ENCODE measurements at regions not wholly inside any gene's neighbourhood (a gene's known extent, or its start where the extent isn't known, plus 50 kb on each side); places are given as distances from the start of the nearest gene placed in this dataset.

DNA sequence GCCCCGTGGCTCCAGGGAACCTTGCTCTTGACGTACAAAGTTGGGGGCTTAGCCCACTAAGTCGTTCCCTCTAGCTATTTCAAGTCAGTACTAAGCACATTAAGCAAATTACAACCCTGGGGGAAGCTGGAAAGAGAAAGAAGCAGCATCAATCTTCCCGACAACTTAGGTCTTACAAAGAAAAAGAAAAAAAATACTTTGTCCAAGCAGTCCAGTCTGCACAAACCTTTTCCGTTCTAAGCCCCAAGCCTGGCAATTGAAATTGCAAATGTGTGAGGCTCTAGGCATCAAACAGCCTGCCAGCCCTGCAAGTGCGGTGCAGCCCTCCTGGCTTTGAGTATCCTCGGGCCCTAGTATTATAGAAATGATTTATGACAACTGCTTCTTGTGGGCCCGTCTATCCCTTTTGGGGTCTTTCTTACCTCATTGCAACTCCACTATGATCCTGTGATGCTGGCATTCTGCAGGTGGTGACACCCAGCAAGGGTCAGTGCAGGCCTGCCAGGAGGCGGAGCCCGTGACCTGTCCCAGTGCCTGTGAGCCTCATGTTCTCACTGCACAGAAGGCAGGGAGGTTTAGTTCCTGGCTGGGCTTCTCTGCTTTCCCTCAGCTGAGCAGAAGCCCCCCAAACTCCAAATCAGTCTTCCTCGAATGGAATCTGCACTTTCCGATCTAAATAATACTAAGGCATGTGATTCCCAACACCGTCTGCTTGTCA, 232.3 kb upstream of the IRX2 start:
- TF ChIP-seq POLR2AphosphoS5 (IDR thresholded peaks at IDR 0.05), result no peak
- TF ChIP-seq POLR2A (IDR thresholded peaks at IDR 0.05), result no peak
- TF ChIP-seq, protein P1, sequence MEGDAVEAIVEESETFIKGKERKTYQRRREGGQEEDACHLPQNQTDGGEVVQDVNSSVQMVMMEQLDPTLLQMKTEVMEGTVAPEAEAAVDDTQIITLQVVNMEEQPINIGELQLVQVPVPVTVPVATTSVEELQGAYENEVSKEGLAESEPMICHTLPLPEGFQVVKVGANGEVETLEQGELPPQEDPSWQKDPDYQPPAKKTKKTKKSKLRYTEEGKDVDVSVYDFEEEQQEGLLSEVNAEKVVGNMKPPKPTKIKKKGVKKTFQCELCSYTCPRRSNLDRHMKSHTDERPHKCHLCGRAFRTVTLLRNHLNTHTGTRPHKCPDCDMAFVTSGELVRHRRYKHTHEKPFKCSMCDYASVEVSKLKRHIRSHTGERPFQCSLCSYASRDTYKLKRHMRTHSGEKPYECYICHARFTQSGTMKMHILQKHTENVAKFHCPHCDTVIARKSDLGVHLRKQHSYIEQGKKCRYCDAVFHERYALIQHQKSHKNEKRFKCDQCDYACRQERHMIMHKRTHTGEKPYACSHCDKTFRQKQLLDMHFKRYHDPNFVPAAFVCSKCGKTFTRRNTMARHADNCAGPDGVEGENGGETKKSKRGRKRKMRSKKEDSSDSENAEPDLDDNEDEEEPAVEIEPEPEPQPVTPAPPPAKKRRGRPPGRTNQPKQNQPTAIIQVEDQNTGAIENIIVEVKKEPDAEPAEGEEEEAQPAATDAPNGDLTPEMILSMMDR (IDR thresholded peaks at IDR 0.05), result no peak
- TF ChIP-seq EP300 (IDR thresholded peaks at IDR 0.05), result no peak
